Nephron progenitor cell (in vitro differentiated cells): ENCODE measurements at regions not wholly inside any gene's neighbourhood (a gene's known extent, or its start where the extent isn't known, plus 50 kb on each side); places are given as distances from the start of the nearest gene placed in this dataset.

ENCODE experiments used
- DNase-seq: peaks from one replicate; pipeline ENCODE4 v3.0.0; 2021
- H3K27ac Mint-ChIP-seq: 2 replicates; pipeline ENCODE4 v1.8.0; 2021; ENCODE audit warnings: mild to moderate bottlenecking, moderate library complexity, mixed read lengths
- H3K27me3 Mint-ChIP-seq: 2 replicates; pipeline ENCODE4 v1.8.0; 2021; ENCODE audit warnings: mild to moderate bottlenecking, low read depth, mixed read lengths; ENCODE audit not compliant: poor library complexity
- H3K36me3 Mint-ChIP-seq: 2 replicates; pipeline ENCODE4 v1.8.0; 2021; ENCODE audit warnings: low read depth, mixed read lengths
- H3K4me1 Mint-ChIP-seq: 2 replicates; pipeline ENCODE4 v1.8.0; 2021; ENCODE audit warnings: mixed read lengths
- H3K4me3 Mint-ChIP-seq: 2 replicates; pipeline ENCODE4 v1.8.0; 2021; ENCODE audit warnings: mild to moderate bottlenecking, moderate library complexity, mixed read lengths
- H3K9me3 Mint-ChIP-seq: 2 replicates; pipeline ENCODE4 v1.8.0; 2021; ENCODE audit warnings: mild to moderate bottlenecking, moderate library complexity, mixed read lengths
- TF ChIP-seq, protein P1 (sequence below): fragments of 200-600 bp; sonication (generic); IDR thresholded peaks from 2 replicates; pipeline ENCODE4 v1.5.0; 2021; ENCODE audit warnings: antibody characterized with exemption

DNA sequence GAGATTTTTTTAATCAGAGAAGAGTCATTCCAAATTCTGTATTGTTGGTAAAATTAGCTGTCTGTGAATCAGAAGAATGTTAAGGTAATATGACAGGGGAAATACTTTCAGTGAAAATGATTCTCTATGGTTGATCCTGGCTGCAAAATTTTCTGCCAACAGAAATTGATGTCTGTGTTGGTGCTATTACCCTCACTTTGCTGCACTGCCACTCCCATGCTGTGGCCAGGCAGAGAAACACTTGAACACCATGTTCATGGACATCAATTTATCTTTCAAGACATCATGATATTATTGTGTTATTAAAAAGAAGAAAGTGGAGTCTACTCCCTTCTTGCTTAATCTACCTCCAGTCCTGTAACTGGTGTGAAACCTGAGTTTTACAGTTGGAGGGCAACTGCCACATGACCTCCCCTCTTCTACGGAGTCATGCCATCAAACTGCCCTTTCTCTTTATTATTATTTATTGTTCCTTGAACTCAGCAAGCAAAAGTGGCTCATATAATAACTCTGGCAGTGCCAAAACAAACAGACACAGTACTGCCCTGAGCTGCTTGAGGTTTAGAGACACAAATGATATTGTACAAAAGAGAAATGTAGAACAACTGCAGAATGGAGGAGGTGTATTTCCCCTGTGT lies 288.0 kb upstream of the JAG1 start:
- Mint-ChIP-seq H3K9me3 (peaks cover 8% of the 10 kb centered on the region), H3K27me3 (peaks cover 3% of the 10 kb centered on the region), H3K27ac (no peak overlapping the region), H3K4me3 (no peak overlapping the region), H3K36me3 (no peaks in the 10 kb centered on the region), H3K4me1 (peaks cover 31% of the 10 kb centered on the region)
- TF ChIP-seq, protein P1, sequence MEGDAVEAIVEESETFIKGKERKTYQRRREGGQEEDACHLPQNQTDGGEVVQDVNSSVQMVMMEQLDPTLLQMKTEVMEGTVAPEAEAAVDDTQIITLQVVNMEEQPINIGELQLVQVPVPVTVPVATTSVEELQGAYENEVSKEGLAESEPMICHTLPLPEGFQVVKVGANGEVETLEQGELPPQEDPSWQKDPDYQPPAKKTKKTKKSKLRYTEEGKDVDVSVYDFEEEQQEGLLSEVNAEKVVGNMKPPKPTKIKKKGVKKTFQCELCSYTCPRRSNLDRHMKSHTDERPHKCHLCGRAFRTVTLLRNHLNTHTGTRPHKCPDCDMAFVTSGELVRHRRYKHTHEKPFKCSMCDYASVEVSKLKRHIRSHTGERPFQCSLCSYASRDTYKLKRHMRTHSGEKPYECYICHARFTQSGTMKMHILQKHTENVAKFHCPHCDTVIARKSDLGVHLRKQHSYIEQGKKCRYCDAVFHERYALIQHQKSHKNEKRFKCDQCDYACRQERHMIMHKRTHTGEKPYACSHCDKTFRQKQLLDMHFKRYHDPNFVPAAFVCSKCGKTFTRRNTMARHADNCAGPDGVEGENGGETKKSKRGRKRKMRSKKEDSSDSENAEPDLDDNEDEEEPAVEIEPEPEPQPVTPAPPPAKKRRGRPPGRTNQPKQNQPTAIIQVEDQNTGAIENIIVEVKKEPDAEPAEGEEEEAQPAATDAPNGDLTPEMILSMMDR, result no peak
- DNase-seq, result no peak

DNA sequence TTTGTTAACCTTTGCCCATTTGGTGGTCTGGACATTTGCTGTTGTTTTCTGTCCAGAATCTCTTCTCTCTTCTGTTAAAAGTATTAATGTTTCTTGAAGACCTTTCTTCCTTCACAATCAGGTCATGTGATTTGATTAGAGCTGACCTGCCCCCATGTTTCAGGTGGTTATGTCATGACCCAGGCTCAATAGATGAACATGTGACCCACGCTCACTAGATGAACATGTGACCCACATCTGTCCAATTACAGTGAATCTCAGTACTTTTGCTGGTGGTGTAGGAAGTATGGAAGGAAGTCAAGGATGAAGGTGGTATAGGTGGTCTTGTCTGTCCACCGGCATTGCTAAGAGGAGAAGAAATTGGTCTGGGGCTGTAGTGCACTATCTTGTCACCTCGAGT lies 289.1 kb upstream of the JAG1 start:
- TF ChIP-seq, protein P1, result no peak
- Mint-ChIP-seq H3K36me3 (no peaks in the 10 kb centered on the region), H3K27ac (peak overlapping the region; percentile 24), H3K9me3 (peaks cover 1% of the 10 kb centered on the region), H3K4me1 (peaks cover 31% of the 10 kb centered on the region), H3K4me3 (no peak overlapping the region), H3K27me3 (no peaks in the 10 kb centered on the region)
- no peak for DNase-seq

DNA sequence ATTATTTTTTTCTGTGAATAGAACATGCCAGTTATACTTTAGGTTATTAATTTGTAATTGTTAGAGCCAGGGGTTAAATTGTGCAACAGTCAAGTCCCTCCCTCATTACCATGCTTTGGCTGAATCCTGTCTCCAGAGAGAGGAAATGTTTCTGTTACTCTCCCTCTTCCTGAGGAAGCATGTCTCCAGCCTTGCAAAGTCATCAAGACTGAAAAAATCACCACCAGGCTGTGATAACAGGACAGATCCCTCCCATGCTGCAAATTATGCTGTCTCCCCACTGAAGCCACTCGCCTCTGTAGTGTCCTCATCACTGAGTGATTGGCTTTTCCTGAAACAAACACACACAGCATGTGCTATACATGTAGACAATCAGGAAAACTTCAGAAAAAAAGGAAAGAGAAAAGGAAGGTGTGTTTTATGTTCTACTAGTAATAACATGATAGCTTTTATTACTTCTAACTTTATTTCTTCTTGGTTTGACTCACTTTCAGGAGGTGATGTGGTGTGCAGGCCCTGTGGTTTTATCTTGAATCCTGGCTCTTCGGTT lies 290.0 kb upstream of the JAG1 start:
- H3K27ac Mint-ChIP-seq, result no peak overlapping the region
- H3K27me3 Mint-ChIP-seq, result no peaks in the 10 kb centered on the region
- no peak overlapping the region for H3K4me3 Mint-ChIP-seq
- TF ChIP-seq, protein P1, result no peak
- H3K36me3 Mint-ChIP-seq, result no peaks in the 10 kb centered on the region
- H3K4me1 Mint-ChIP-seq, result peaks cover 31% of the 10 kb centered on the region
- no peak for DNase-seq
- no peaks in the 10 kb centered on the region for H3K9me3 Mint-ChIP-seq

DNA sequence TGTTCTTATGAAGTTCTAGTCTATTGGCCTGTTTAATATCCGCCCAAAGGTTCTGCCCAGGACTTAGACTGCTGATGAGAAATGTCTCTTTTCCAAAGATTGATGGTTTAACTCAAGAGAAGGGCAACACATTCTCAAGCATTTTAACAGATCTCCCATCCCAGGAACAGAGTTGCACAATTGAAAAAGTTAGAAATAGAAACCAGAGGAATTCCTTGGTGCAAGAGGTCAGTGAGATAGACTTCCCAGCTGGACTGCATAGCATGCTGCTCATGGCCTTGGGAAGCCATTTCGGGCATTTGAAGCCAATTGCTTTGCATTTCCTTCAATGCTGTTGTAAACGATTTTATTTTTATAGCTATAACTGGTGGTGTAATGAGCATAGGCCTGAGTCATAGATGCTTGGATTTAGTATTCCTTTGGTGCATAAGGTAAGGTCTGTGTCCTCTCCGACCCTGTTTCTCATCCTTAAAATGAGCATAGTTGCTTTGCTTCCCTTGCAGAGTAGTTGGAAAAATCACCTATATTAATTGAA lies 292.2 kb upstream of the JAG1 start:
- Mint-ChIP-seq H3K9me3 (peaks cover 4% of the 10 kb centered on the region), H3K4me1 (peaks cover 31% of the 10 kb centered on the region), H3K27ac (no peak overlapping the region), H3K4me3 (no peak overlapping the region), H3K36me3 (no peaks in the 10 kb centered on the region), H3K27me3 (no peaks in the 10 kb centered on the region)
- TF ChIP-seq, protein P1, result no peak
- no peak for DNase-seq

DNA sequence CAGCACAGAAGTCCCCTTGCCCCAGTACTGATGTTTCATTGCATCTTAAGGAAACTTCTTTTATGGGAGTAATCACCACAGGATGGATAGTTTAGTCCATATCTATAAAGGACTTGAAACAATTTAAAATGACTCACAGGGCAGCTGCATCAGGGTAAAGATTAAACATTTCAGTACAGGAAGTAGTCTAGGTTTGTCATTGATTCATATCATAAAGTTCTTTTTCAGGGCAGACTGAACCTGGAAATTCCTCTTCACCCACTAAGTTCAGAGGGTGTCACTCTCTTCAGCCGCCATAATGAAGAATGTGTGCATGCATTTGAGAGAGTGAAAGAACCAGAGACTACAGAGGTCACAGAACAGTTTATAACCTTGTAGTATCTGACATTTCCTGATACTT lies 296.3 kb upstream of the JAG1 start:
- peaks cover 4% of the 10 kb centered on the region for H3K9me3 Mint-ChIP-seq
- H3K27me3 Mint-ChIP-seq, result no peaks in the 10 kb centered on the region
- no peak overlapping the region for H3K4me3 Mint-ChIP-seq
- TF ChIP-seq, protein P1, result no peak
- no peak for DNase-seq
- H3K4me1 Mint-ChIP-seq, result peaks cover 4% of the 10 kb centered on the region
- no peak overlapping the region for H3K27ac Mint-ChIP-seq
- no peaks in the 10 kb centered on the region for H3K36me3 Mint-ChIP-seq

DNA sequence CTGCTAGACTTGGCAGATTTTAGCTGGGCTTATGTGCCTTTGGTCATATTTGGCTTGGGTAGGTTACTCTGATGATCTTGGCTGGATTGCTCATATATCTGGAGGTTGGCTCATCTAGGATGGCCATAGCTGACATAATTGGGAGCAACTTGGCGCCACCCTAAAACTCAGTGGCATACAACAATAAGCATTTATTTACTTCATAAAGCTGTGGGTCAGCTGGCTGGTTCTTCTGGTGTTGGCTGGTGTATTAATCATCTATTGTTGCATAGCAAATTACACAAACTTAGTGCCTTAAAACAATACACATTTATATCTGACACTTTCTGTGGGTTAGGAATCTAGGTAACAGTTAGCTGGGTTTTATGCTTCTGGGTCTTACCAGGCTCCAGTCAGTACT lies 297.3 kb upstream of the JAG1 start:
- H3K4me3 Mint-ChIP-seq, result no peak overlapping the region
- peaks cover 4% of the 10 kb centered on the region for H3K9me3 Mint-ChIP-seq
- TF ChIP-seq, protein P1, result no peak
- H3K36me3 Mint-ChIP-seq, result no peaks in the 10 kb centered on the region
- no peak for DNase-seq
- H3K27ac Mint-ChIP-seq, result no peak overlapping the region
- H3K4me1 Mint-ChIP-seq, result peaks cover 6% of the 10 kb centered on the region
- H3K27me3 Mint-ChIP-seq, result no peaks in the 10 kb centered on the region
